Hepatocyte (in vitro differentiated cells): ENCODE measurements at regions not wholly inside any gene's neighbourhood (a gene's known extent, or its start where the extent isn't known, plus 50 kb on each side); places are given as distances from the start of the nearest gene placed in this dataset.

Source experiments
- DNase-seq: peaks from one replicate; pipeline ENCODE4 v3.0.0-alpha.2; 2016; ENCODE audit warnings: low spot score
- H2AFZ ChIP-seq: fragments of 200-600 bp; sonication (generic); 2 replicates; pipeline ENCODE4 v1.6.0; 2016; ENCODE audit warnings: antibody characterized with exemption, mild to moderate bottlenecking
- H3K27ac ChIP-seq: fragments of 200-600 bp; sonication (generic); 2 replicates; pipeline ENCODE4 v1.5.1; 2016; ENCODE audit warnings: mild to moderate bottlenecking
- H3K27me3 ChIP-seq: fragments of 200-600 bp; sonication (generic); 2 replicates; pipeline ENCODE4 v1.6.1; 2016
- H3K36me3 ChIP-seq: fragments of 200-600 bp; sonication (generic); replicated peaks from 2 replicates; pipeline ENCODE4 v1.5.1; 2016; ENCODE audit warnings: low read depth; ENCODE audit not compliant: insufficient read depth
- H3K4me1 ChIP-seq: fragments of 200-600 bp; sonication (generic); 2 replicates; pipeline ENCODE4 v1.5.1; 2016; ENCODE audit warnings: mild to moderate bottlenecking, moderate library complexity; ENCODE audit not compliant: insufficient read depth
- H3K4me2 ChIP-seq: fragments of 200-600 bp; sonication (generic); 2 replicates; pipeline ENCODE4 v1.6.0; 2016
- H3K4me3 ChIP-seq: fragments of 200-600 bp; sonication (generic); 2 replicates; pipeline ENCODE4 v1.5.1; 2016; ENCODE audit warnings: mild to moderate bottlenecking
- H3K79me2 ChIP-seq: fragments of 200-600 bp; sonication (generic); 2 replicates; pipeline ENCODE4 v1.6.0; 2017; ENCODE audit warnings: mild to moderate bottlenecking
- H3K9me2 ChIP-seq: fragments of 200-600 bp; sonication (generic); replicated peaks from 2 replicates; pipeline ENCODE4 v1.6.0; 2017; ENCODE audit warnings: mild to moderate bottlenecking; ENCODE audit not compliant: insufficient read depth
- H3K9me3 ChIP-seq: fragments of 200-600 bp; sonication (generic); 2 replicates; pipeline ENCODE4 v1.5.1; 2016; ENCODE audit warnings: low read depth, mild to moderate bottlenecking
- H4K20me1 ChIP-seq: fragments of 200-600 bp; sonication (generic); 2 replicates; pipeline ENCODE4 v1.6.0; 2016; ENCODE audit warnings: mild to moderate bottlenecking; ENCODE audit not compliant: insufficient read depth, poor library complexity, severe bottlenecking
- CTCF ChIP-seq: fragments of 200-600 bp; sonication (generic); IDR thresholded peaks from 2 replicates; pipeline ENCODE4 v1.5.1; 2016; ENCODE audit warnings: antibody characterized with exemption, mild to moderate bottlenecking; ENCODE audit not compliant: poor library complexity
- EZH2 ChIP-seq: fragments of 200-600 bp; sonication (generic); IDR thresholded peaks from 2 replicates; pipeline ENCODE4 v1.6.1; 2016; ENCODE audit warnings: antibody characterized with exemption, mild to moderate bottlenecking, borderline replicate concordance
- EZH2phosphoT487 ChIP-seq: fragments of 200-600 bp; sonication (generic); IDR thresholded peaks from one replicate; pipeline ENCODE4 v1.6.1; 2018; ENCODE audit warnings: antibody characterized with exemption, mild to moderate bottlenecking, low read depth, moderate library complexity; ENCODE audit not compliant: unreplicated experiment, severe bottlenecking
- WGBS: methylation state at CpG from one replicate; pipeline ENCODE4 v1.1.6; 2016; ENCODE audit warnings: low lambda C conversion rate; ENCODE audit errors: missing lambda C conversion rate; 5-methylcytosine and 5-hydroxymethylcytosine counted together

DNA sequence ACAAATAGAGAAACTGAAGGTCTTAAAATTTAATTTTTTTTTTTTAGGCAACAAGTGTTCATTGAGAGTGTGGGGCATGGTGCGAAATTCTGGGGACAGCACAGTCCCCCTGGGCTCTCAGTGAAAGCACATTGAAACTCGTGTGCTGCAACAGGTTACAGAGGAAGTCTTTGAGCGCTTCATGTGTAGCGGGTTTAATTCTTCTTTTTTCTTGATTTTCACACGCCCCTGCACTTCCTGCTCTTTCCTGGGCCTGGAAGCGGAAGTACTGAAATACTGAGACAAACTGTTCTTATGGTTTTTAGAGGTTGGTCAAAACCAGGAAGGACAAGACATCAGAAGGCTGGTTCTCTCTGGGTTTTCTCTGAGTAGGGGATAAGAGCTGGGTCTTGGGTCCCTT lies 203.5 kb downstream of the PTEN start:
- Histone ChIP-seq H3K79me2 (no peaks in the 10 kb centered on the region), H3K27ac (no peak overlapping the region), H3K27me3 (no peaks in the 10 kb centered on the region), H3K4me3 (no peak overlapping the region), H3K9me2 (no peaks in the 10 kb centered on the region), H3K36me3 (no peaks in the 10 kb centered on the region), H2AFZ (no peak overlapping the region), H3K4me2 (no peak overlapping the region), H3K4me1 (peaks cover 33% of the 10 kb centered on the region), H3K9me3 (no peaks in the 10 kb centered on the region), H4K20me1 (no peaks in the 10 kb centered on the region)
- DNase-seq = no peak
- WGBS = 95% methylated on average over 6 of the region's 6 CpGs
- TF ChIP-seq CTCF = no peak
- TF ChIP-seq EZH2 = no peak
- no peak for TF ChIP-seq EZH2phosphoT487

- H3K79me2 ChIP-seq = no peaks in the 10 kb centered on the region
- H3K27ac ChIP-seq = no peak overlapping the region
- no peak overlapping the region for H3K4me2 ChIP-seq
- TF ChIP-seq EZH2phosphoT487 = no peak
- TF ChIP-seq CTCF = no peak
- TF ChIP-seq EZH2 = no peak
- H3K4me1 ChIP-seq = peaks cover 26% of the 10 kb centered on the region
- no peaks in the 10 kb centered on the region for H3K9me2 ChIP-seq
- no peak overlapping the region for H2AFZ ChIP-seq
- no peaks in the 10 kb centered on the region for H3K9me3 ChIP-seq
- no peaks in the 10 kb centered on the region for H3K27me3 ChIP-seq
- no peak for DNase-seq
- H3K4me3 ChIP-seq = no peak overlapping the region
- no peaks in the 10 kb centered on the region for H4K20me1 ChIP-seq
- H3K36me3 ChIP-seq = no peaks in the 10 kb centered on the region
These were observed 204.3 kb downstream of the PTEN start for GRCh38 chr10:88067737-88068136.

DNA sequence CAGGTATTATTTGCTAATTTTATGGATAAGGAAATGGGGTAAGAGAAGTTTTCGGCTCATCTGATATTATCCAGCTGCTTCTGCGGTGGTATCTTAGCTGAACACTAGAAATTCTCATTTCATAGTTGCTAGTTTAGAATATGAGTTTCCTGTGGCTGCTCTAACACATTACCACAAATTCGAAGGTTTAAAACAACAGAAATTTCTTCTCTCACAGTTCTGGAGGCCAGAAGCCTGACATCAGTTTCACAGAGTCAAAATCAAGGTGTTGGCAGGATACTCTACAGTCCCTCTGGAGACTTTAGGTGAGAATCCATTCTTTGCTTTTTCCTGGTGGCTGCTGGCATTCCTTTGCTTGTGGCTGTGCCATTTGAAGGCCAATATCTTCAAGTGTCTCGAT lies 205.9 kb downstream of the PTEN start:
- Histone ChIP-seq H3K27ac (peak overlapping the region; percentile 35), H3K9me3 (no peaks in the 10 kb centered on the region), H3K9me2 (no peaks in the 10 kb centered on the region), H3K27me3 (no peaks in the 10 kb centered on the region), H3K4me1 (peaks cover 11% of the 10 kb centered on the region), H3K4me2 (no peak overlapping the region), H3K4me3 (no peak overlapping the region), H4K20me1 (no peaks in the 10 kb centered on the region), H2AFZ (no peak overlapping the region), H3K79me2 (no peaks in the 10 kb centered on the region), H3K36me3 (no peaks in the 10 kb centered on the region)
- 98% methylated on average over 4 of the region's 4 CpGs for WGBS
- DNase-seq = no peak
- no peak for TF ChIP-seq EZH2phosphoT487
- no peak for TF ChIP-seq CTCF
- TF ChIP-seq EZH2 = no peak
